MM.1S (cell line): ENCODE measurements at regions not wholly inside any gene's neighbourhood (a gene's known extent, or its start where the extent isn't known, plus 50 kb on each side); places are given as distances from the start of the nearest gene placed in this dataset.

Experiments
- CTCF ChIP-seq: fragments of 300-600 bp; sonication (generic); IDR thresholded peaks from 2 replicates; pipeline ENCODE4 v1.5.1; 2016; ENCODE audit warnings: antibody characterized with exemption, low read length, mixed read lengths
- EZH2phosphoT487 ChIP-seq: fragments of 300-600 bp; sonication (generic); IDR thresholded peaks from 2 replicates; pipeline ENCODE4 v1.6.1; 2018; ENCODE audit warnings: antibody characterized with exemption, low read length

GRCh38 chr14:71725922-71726579 is 206.2 kb upstream of the RGS6 start:
- TF ChIP-seq CTCF (no peak), EZH2phosphoT487 (no peak)
